GM12878 (cell line): ENCODE measurements at regions not wholly inside any gene's neighbourhood (a gene's known extent, or its start where the extent isn't known, plus 50 kb on each side); places are given as distances from the start of the nearest gene placed in this dataset.

Experiments
- CHD1 ChIP-seq: IDR thresholded peaks from 2 replicates; pipeline ENCODE4 v1.6.1; 2012; ENCODE audit warnings: low read depth, low read length, improper control_type of control experiment
- CTCF ChIP-seq, 3 experiments: IDR thresholded peaks in 2 of 3; conservative IDR thresholded peaks in 1 of 3; 2 replicates each; pipeline ENCODE4 v1.5.1; 2011; ENCODE audit warnings: low read depth in 3 of 3, low read length in 3 of 3, mild to moderate bottlenecking in 3 of 3, control low read depth in 2 of 3, moderate library complexity in 2 of 3, inconsistent platforms in 1 of 3, mixed read lengths in 1 of 3; ENCODE audit not compliant: control insufficient read depth in 2 of 3, insufficient read depth in 1 of 3; ENCODE audit errors: extremely low read depth in 1 of 3
- EP300 ChIP-seq, 2 experiments: fragments of 150-350 bp in 1 of 2; IDR thresholded peaks; 2 replicates each; pipeline ENCODE4 v1.6.1; 2011 to 2012; ENCODE audit warnings: low read depth in 2 of 2, low read length in 2 of 2, borderline replicate concordance in 1 of 2, improper control_type of control experiment in 1 of 2, inconsistent platforms in 1 of 2; ENCODE audit not compliant: control insufficient read depth in 1 of 2
- FOS ChIP-seq: IDR thresholded peaks from 3 replicates; pipeline ENCODE4 v1.6.1; 2011; ENCODE audit warnings: borderline replicate concordance; ENCODE audit not compliant: insufficient read length; ENCODE audit errors: extremely low read depth
- MTA3 ChIP-seq: IDR thresholded peaks from 2 replicates; pipeline ENCODE4 v1.6.1; 2012; ENCODE audit warnings: low read length, inconsistent platforms, borderline replicate concordance
- REST ChIP-seq: IDR thresholded peaks from 2 replicates; pipeline ENCODE4 v1.6.1; 2012; ENCODE audit warnings: mild to moderate bottlenecking, low read depth, low read length
- RFX5 ChIP-seq: IDR thresholded peaks from 2 replicates; pipeline ENCODE4 v1.6.1; 2011; ENCODE audit warnings: low read depth, low read length, improper control_type of control experiment
- SMAD1 ChIP-seq: fragments of 450-650 bp; IDR thresholded peaks from 2 replicates; pipeline ENCODE4 v1.6.1; 2018; ENCODE audit warnings: mild to moderate bottlenecking, low read depth; ENCODE audit not compliant: partially characterized antibody
- SPI1 ChIP-seq: IDR thresholded peaks from 2 replicates; pipeline ENCODE4 v1.6.1; 2011; ENCODE audit warnings: low read depth, mild to moderate bottlenecking, low read length, moderate library complexity, borderline replicate concordance; ENCODE audit not compliant: insufficient read depth
- SREBF1 ChIP-seq: IDR thresholded peaks from 2 replicates; pipeline ENCODE4 v1.6.1; 2012; ENCODE audit warnings: mild to moderate bottlenecking, low read length
- YY1 ChIP-seq: IDR thresholded peaks from 2 replicates; pipeline ENCODE4 v1.6.1; 2011; ENCODE audit warnings: low read depth, mild to moderate bottlenecking, low read length

- no peak for TF ChIP-seq SPI1
- no peak for TF ChIP-seq EP300 (IDR thresholded peaks at IDR 0.05; ENCODE audit: borderline replicate concordance in 1 of 2, control insufficient read depth in 1 of 2, low read depth in 2 of 2, low read length in 2 of 2)
- TF ChIP-seq YY1 = no peak
- TF ChIP-seq CTCF (IDR thresholded peaks at IDR 0.05 in 2 of 3, conservative IDR thresholded peaks at IDR 0.05 in 1 of 3; ENCODE audit: control insufficient read depth in 2 of 3, extremely low read depth in 1 of 3, insufficient read depth in 1 of 3, low read depth in 3 of 3, low read length in 3 of 3) = no peak
- TF ChIP-seq SREBF1 = no peak
- no peak for TF ChIP-seq SMAD1
- no peak for TF ChIP-seq RFX5
- TF ChIP-seq REST = no peak
- no peak for TF ChIP-seq CHD1
- TF ChIP-seq MTA3 = no peak
- TF ChIP-seq FOS = no peak
Measured at GRCh38 chr7:153034791-153035190, 275.2 kb downstream of the ACTR3B start.
